ENCODE measurements at regions not wholly inside any gene's neighbourhood (a gene's known extent, or its start where the extent isn't known, plus 50 kb on each side); places are given as distances from the start of the nearest gene placed in this dataset.

GRCh38 chr2:3899536-3900155, 196.3 kb downstream of the DCDC2C start:
- intact Hi-C loops (cut with micrococcal nuclease; ENCODE audit: unreplicated experiment): no loop called here
- FAIRE-seq: no peak
- 1% methylated on average over 4 of the region's 4 CpGs for WGBS (ENCODE audit: low lambda C conversion rate)
- in situ Hi-C loops (cut with HindIII; ENCODE audit: extremely low pct_ligation_motif_present, low pct_unique_long_range_greater_than_20kb): no loop called here
- ChIA-PET CTCF (ENCODE audit: low intra/inter-chr PET ratio, low total read pairs) (no interaction called here), POLR2A (no interaction called here)
- no peak for ATAC-seq
- Histone ChIP-seq H3K36me3 (replicated peaks in 1 of 2; ENCODE audit: control insufficient read depth in 1 of 2, insufficient read depth in 2 of 2, low read length in 2 of 2) (no peaks in the 10 kb centered on the region), H3K9ac (ENCODE audit: insufficient read depth, low read depth, low read length) (no peak overlapping the region), H3K27me3 (ENCODE audit: control insufficient read depth in 1 of 2, insufficient read depth in 2 of 2, low read length in 2 of 2) (peaks cover 0 to 24% of the 10 kb centered on the region in 2 experiments; a peak in 2 of 5 replicates), H4K20me1 (ENCODE audit: insufficient read depth, low read length) (no peaks in the 10 kb centered on the region), H3K27ac (ENCODE audit: extremely low read length, insufficient read depth, low read length) (no peak overlapping the region), H3K9me3 (ENCODE audit: low read length) (no peaks in the 10 kb centered on the region), H3K4me3 (replicated peaks in 1 of 3; ENCODE audit: insufficient read depth in 1 of 3, low read depth in 2 of 3, low read length in 3 of 3) (no peak overlapping the region), H3K4me2 (ENCODE audit: low read depth, low read length) (no peak overlapping the region), H3K4me1 (ENCODE audit: insufficient read depth, low read length) (no peaks in the 10 kb centered on the region), H3K79me2 (ENCODE audit: insufficient read depth, low read length) (no peaks in the 10 kb centered on the region), H2AFZ (ENCODE audit: low read length) (no peak overlapping the region)
- BruUV-seq (replicated peaks): no TSS peak
- DNase-seq (ENCODE audit: low spot score): no peak
- no peak for TF ChIP-seq MYNN (CRISPR knock-in tag; IDR thresholded peaks at IDR 0.05; ENCODE audit: low read depth)

DNA sequence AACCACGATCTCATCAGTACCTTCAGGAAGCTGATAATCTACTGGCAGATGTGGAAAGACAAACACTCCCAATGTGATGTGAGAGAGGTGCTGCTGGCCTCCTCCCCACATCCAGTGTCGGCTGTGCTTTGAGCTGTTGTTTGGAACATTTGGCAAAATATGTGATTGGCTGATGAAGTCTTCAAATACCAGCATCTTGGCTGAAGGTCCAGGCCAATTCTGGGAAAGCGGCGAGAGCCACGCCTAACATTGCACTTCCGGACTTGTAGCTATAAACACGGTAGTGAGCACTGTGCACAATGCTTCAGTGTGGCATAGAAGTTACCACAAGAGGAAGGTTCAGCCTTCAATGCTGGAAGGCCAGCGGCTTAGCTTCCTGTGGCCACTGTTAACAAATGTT, 198.8 kb downstream of the DCDC2C start:
- no peak for TF ChIP-seq RFXANK (CRISPR knock-in tag; IDR thresholded peaks at IDR 0.05)
- TF ChIP-seq ZNF639 (CRISPR knock-in tag; conservative IDR thresholded peaks at IDR 0.05): no peak
- no peak for TF ChIP-seq ZNF530 (CRISPR knock-in tag; IDR thresholded peaks at IDR 0.05; ENCODE audit: low read depth)
- no peak for TF ChIP-seq ZNF317 (CRISPR knock-in tag; IDR thresholded peaks at IDR 0.05)
- TF ChIP-seq ATF7-NPFF (CRISPR knock-in tag; IDR thresholded peaks at IDR 0.05; ENCODE audit: low read depth): no peak
- TF ChIP-seq ZNF883 (CRISPR knock-in tag; IDR thresholded peaks at IDR 0.05; ENCODE audit: not compliant biosample characterization): no peak
- TF ChIP-seq ZNF546 (CRISPR knock-in tag; conservative IDR thresholded peaks at IDR 0.05): no peak
- TF ChIP-seq EZH2 (conservative IDR thresholded peaks at IDR 0.05; ENCODE audit: low read depth, low read length): no peak
- TF ChIP-seq ZFP1 (CRISPR knock-in tag; IDR thresholded peaks at IDR 0.05): no peak
- no peak for FAIRE-seq

More for the DNA sequence above, 198.8 kb downstream of the DCDC2C start:
- H3K27ac ChIP-seq (ENCODE audit: extremely low read length, insufficient read depth, low read length): no peak overlapping the region
- WGBS (ENCODE audit: low lambda C conversion rate): 2% methylated on average over 8 of the region's 8 CpGs
- H4K20me1 ChIP-seq (ENCODE audit: insufficient read depth, low read length): no peaks in the 10 kb centered on the region
- DNase-seq (ENCODE audit: low spot score) (no peak), ATAC-seq (no peak)
- no peak overlapping the region for H3K4me3 ChIP-seq (replicated peaks in 1 of 3; ENCODE audit: insufficient read depth in 1 of 3, low read depth in 2 of 3, low read length in 3 of 3)
- POLR2A ChIA-PET: no interaction called here
- no peak overlapping the region for H2AFZ ChIP-seq (ENCODE audit: low read length)
- BruUV-seq (replicated peaks): no TSS peak
- H3K79me2 ChIP-seq (ENCODE audit: insufficient read depth, low read length): no peaks in the 10 kb centered on the region
- CTCF ChIA-PET (ENCODE audit: low intra/inter-chr PET ratio, low total read pairs): no interaction called here
- no peak overlapping the region for H3K4me2 ChIP-seq (ENCODE audit: low read depth, low read length)
- no peaks in the 10 kb centered on the region for H3K4me1 ChIP-seq (ENCODE audit: insufficient read depth, low read length)
- no peak overlapping the region for H3K9ac ChIP-seq (ENCODE audit: insufficient read depth, low read depth, low read length)
- peaks cover 0 to 24% of the 10 kb centered on the region in 2 experiments; a peak in 2 of 5 replicates for H3K27me3 ChIP-seq (ENCODE audit: control insufficient read depth in 1 of 2, insufficient read depth in 2 of 2, low read length in 2 of 2)
- in situ Hi-C loops (cut with HindIII; ENCODE audit: extremely low pct_ligation_motif_present, low pct_unique_long_range_greater_than_20kb) (no loop called here), intact Hi-C loops (cut with micrococcal nuclease; ENCODE audit: unreplicated experiment) (no loop called here)
- H3K9me3 ChIP-seq (ENCODE audit: low read length): no peaks in the 10 kb centered on the region
- no peaks in the 10 kb centered on the region for H3K36me3 ChIP-seq (replicated peaks in 1 of 2; ENCODE audit: control insufficient read depth in 1 of 2, insufficient read depth in 2 of 2, low read length in 2 of 2)
